GM18505 (cell line): ENCODE measurements at regions not wholly inside any gene's neighbourhood (a gene's known extent, or its start where the extent isn't known, plus 50 kb on each side); places are given as distances from the start of the nearest gene placed in this dataset.

Experiments
- ATAC-seq: cut with Tn5 transposase; IDR thresholded peaks from one replicate; pipeline ENCODE4 v1.9.1; 2021; ENCODE audit not compliant: unreplicated experiment
- POLR2A ChIP-seq: IDR thresholded peaks from 4 replicates; pipeline ENCODE4 v1.6.1; 2011; ENCODE audit warnings: borderline replicate concordance; ENCODE audit not compliant: insufficient read depth, insufficient read length; ENCODE audit errors: extremely low read depth

DNA sequence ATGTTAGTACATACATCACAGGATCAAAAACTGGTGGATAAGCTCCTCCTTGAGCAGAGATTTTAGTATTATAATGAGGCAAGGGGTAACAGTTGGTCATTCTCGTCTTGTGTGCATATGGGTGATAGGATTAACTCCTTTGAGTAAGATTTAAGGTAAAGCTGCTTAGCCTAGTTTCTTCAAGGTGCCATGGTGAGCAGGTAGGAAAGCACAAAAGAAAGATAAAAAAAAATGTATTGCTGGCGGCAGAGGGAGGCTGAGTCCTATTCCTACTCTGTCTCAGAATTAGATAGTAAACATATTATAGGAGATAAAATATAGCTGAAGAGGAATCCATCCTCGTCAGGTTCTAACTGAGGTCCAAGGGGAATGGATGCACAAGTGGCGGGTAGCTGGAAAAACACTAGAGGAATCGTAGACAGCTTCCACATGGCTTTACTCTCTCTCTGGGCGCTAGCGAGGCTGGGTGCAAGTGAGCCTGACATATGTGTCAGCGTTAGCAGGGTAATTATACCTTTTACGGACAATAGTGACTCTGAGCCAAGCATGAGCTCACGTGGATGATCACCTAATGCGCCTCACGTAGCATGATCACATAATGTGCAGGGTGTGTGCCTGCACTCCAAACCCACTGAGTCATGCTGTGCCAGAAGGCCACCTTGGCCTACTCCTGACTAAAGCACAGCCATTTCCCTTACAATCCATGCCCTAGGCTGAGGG is 734.3 kb upstream of the MIR17HG start:
- no peak for TF ChIP-seq POLR2A
- ATAC-seq = no peak

DNA sequence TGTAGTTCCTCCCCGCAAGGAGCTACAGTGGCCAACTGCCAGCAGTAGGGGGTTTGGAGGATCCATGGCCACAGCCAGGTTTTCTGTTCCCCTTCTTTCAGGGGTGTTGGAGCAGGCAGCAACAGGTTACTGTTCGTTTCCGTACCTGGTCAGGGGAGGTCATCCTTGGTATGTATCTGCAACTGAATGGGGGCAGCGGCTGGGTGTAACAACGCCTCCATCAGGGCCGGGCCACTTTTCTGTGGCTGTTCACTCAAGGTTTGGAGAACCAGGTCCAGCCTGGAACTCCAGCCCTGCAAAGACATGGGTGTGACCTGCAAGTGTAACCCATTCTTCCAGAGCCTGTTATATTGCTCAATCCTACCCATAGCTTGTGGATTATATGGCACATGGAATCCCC is 732.3 kb upstream of the MIR17HG start:
- no peak for TF ChIP-seq POLR2A

GRCh38 chr13:90615767-90616166 is 731.7 kb upstream of the MIR17HG start:
- TF ChIP-seq POLR2A = no peak
- no peak for ATAC-seq

More for the DNA sequence above, 732.3 kb upstream of the MIR17HG start:
- no peak for ATAC-seq

DNA sequence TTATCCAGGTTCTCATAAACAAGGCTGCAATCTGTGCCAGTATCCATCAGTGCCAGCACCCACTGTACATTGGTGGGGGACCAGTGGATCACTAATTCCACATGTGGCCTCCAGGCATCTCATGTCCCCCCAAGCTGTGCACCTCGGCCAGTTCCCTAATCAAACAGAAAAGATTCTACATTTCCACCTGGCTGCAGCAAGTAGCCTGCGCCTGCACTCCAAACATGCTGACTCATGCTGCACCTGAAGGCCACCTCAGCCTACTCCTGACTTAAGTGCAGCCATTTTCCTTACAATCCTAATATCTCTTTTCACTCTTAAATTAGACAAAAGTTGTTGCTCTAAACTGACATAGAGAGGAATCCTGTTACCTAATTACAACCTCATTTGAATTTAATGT is 729.4 kb upstream of the MIR17HG start:
- no peak for ATAC-seq
- no peak for TF ChIP-seq POLR2A

DNA sequence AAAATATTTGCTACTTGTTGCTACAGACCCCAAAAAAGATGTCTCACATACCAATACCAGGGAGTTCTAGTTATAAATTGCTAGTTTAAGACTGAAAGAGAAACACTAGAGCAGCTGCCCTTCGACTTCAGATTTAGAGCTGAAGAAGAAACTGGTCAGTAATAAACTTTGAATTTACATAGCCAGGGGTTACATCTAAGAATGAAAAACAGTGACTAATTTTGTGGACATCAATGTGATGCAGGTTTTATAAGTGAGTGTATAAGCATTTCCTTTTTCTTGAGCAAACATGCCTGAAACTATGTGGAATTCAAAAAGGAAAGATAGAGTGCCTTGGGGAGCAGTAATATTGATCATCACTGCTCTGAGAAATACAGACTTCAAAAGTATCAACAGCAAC is 724.9 kb upstream of the MIR17HG start:
- TF ChIP-seq POLR2A = no peak

GRCh38 chr13:90623318-90624011 is 724.0 kb upstream of the MIR17HG start:
- no peak for ATAC-seq
- no peak for TF ChIP-seq POLR2A

More for the DNA sequence above, 724.9 kb upstream of the MIR17HG start:
- ATAC-seq = no peak

- ATAC-seq = no peak
- no peak for TF ChIP-seq POLR2A
These were observed 719.7 kb upstream of the MIR17HG start for GRCh38 chr13:90627813-90628212.

DNA sequence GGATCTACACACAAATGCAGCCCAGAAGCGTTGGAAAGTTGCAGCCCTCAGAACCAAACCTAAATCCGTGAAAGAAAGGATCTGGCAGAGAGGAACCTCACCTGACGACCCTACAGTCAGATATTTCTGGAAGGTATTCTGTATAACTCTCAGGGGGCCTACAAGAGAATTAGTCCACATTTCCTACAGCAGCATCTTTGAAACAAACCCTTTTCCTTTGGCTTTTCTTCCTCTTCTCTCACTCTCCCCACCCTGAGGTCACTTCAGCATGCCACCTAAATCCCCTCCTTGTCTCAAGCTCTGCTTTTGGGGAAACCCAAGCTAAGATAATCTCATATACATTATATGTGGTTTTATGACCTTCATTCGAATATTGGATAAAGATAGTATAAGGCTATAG is 719.0 kb upstream of the MIR17HG start:
- no peak for TF ChIP-seq POLR2A
- ATAC-seq = no peak

DNA sequence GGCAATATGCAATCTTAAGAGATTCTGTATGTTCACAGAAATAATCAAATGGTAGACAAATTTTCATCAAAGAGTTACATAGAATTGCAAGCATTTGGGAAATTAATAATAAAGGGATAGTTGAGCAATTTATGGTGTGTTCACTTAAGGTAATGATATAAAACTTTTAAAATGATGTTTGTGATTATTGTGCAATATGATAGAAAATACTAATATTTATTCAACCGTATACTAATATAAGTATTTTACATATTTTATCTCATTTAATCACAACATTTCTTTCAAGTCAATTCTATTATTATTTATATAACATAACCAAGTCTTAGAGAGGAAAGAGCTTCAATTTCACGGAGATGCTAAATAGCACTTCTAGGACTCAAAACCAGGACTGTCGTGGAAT is 716.8 kb upstream of the MIR17HG start:
- no peak for ATAC-seq
- TF ChIP-seq POLR2A = no peak

- TF ChIP-seq POLR2A = no peak
- ATAC-seq = no peak
These were observed 715.3 kb upstream of the MIR17HG start for GRCh38 chr13:90632184-90632583.

GRCh38 chr13:90633849-90634248 is 713.6 kb upstream of the MIR17HG start:
- no peak for ATAC-seq
- no peak for TF ChIP-seq POLR2A

DNA sequence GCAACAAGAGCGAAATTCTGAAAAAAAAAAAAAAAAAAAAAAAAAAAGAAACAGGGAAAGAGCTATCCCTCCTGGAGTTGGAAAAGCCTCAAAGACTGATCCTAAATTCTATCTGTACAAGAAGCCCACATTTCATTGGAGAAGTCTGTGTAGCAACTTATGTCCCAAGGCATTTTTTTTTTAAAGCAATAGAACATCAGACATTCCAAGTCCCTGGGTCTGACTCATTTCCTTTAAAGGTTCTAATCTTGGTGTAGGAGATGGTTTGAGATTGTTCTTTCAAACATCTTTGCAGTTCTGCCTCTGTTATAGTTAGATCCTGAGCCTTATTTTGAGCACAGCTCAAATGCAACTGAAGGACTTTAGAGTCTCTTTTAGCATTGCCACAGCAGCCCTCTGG is 706.5 kb upstream of the MIR17HG start:
- no peak for TF ChIP-seq POLR2A
- ATAC-seq = no peak

- no peak for ATAC-seq
- TF ChIP-seq POLR2A = no peak
These were observed 705.6 kb upstream of the MIR17HG start for GRCh38 chr13:90641884-90642283.

GRCh38 chr13:90645582-90645981 is 701.9 kb upstream of the MIR17HG start:
- ATAC-seq = no peak
- no peak for TF ChIP-seq POLR2A
